Nucleus accumbens (tissue), 56 donors: ENCODE measurements at regions not wholly inside any gene's neighbourhood (a gene's known extent, or its start where the extent isn't known, plus 50 kb on each side); places are given as distances from the start of the nearest gene placed in this dataset.

Experiments
- DNase-seq, 56 donors: peaks; one replicate each; lab custom pipeline; 2025; lab: John Stamatoyannopoulos, UW

GRCh38 chr11:134464981-134465730 lies 53.1 kb upstream of the B3GAT1 start:
- DNase-seq = no peak

- no peak for DNase-seq
Measured at GRCh38 chr11:134464196-134464595, 52.2 kb upstream of the B3GAT1 start.

- DNase-seq = no peak
Measured at GRCh38 chr11:134463716-134464115, 51.7 kb upstream of the B3GAT1 start.
